ENCODE measurements at regions not wholly inside any gene's neighbourhood (a gene's known extent, or its start where the extent isn't known, plus 50 kb on each side); places are given as distances from the start of the nearest gene placed in this dataset.

DNA sequence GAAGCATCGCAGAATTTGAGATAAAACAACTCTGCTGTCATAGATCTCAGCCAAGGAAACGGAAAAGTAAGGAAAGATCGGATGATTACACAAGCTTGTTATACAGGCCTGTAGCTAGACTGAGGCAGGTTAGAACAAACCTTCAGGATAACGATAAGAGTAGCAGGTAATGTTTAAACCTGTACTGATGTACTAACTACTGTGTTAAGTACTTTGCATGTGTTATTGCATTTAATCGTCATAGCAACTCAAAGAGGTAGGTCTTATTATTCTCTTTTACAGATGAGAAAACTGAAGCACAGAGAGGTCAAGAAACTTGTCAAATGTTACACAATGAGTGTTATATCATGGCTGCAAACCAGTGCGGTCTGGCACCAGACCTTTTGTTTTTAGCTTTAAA lies 352.5 kb downstream of the GPAM start:
- no peak for DNase-seq (ENCODE audit: low spot score)

DNA sequence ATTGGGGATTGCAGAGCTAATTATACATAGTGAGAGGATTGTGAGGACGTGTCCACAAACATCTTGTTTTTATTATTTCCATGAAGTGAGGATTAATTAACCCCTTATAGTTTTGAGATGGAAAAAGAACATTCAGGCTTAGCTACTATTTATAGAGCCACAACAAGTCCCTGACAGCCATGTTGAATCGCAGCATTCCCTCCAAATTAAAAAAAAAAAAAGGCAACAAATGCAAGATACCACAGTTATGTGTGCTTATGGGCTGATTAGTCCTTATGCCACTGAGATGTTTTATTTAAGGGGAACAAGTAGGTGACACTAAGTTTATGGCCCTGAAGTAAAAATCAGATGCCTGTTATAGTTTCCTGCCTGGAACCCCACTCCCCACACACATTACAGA lies 350.3 kb downstream of the GPAM start:
- DNase-seq (ENCODE audit: low spot score) = no peak

DNA sequence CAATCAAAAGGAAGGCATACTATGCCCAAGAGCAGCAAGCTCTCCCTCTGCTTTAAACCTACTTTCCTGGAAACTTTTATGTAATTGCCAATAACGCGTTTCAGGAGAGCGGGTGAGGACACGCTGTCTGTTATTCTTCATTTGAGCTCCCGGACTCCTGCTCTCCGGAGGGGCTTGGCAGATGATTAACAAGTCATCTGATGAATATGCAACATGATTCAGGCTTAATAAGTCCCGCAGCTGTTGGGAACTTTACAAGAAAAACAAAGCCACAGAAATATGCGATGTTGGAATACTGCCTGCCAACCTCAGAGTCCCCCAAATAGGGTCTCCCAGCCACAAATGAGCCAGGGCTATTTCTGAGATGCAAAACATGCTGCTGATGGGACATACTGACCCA lies 348.0 kb downstream of the GPAM start:
- DNase-seq (ENCODE audit: low spot score) = no peak

DNA sequence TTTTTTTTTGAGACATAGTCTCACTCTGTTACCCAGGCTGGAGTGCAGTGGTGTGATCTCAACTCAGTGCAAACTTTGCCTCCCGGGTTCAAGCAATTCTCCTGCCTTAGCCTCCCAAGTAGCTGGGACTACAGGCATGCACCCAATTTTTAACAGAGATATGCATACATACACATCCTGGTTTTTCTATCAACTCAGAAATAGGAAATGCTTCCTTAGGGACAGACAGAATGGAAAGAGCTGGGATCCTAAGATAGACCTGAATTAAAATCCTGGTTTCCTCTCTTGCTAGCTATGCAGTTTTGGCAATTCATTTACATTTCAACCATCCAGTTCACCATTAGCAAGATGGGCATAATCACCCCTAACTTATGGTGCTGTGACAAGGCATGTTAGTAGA lies 347.5 kb downstream of the GPAM start:
- DNase-seq (ENCODE audit: low spot score) = no peak

DNA sequence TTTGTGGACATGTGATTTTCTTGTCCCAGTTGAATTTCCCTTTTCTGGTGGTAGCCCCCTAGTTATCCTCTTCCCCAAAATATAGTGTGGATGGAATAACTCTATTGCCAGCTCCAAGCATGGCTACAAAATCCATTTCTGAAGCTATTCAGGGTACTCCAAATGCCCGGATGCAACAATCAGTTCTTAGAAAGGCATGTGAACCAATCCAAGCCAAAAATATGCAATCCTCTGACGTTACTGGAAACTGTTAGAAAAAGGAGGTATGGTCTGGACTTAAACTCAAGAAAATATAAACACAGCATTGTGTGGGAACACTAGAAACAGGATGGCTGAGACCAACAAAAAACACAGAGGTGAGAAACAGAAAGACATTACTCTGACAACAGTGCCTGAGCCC lies 347.0 kb downstream of the GPAM start:
- DNase-seq (ENCODE audit: low spot score) = no peak

DNA sequence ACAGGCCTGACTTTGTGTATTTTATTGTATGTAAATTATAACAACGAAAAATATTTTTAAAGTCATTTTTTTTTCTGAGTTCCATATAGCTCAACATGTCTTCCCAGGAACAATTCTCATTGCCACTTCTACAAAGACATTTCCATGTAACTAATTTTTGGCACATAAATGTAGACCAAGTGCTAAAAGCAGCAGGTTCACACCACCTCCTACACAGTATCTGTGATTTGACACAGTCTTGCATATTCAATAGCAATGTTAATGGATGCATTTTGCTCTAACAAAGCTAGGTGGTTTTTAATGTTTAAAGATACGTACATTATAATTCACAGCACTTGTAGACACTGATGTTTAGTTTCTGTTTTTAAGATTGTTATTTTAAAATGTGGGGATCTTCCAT lies 346.5 kb downstream of the GPAM start:
- no peak for DNase-seq (ENCODE audit: low spot score)

DNA sequence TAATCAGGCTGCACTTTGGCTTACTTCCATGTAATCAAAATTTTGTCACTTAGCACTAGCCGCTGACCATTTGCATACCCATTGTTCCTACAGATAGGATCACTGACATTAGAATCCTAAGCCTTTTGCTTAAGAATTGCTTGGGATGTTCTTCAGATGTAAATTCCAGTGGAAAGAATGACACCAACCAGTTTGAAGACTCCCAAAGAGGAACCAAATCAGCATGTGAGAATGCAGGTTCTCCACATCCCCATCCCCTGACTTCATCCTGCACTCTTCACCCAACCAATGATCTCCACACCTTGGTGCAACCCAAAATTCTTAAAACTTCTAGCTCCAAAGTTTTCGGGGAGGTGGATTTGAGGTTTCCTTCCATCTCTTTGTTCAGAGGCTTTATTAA lies 345.6 kb downstream of the GPAM start:
- DNase-seq (ENCODE audit: low spot score) = no peak

DNA sequence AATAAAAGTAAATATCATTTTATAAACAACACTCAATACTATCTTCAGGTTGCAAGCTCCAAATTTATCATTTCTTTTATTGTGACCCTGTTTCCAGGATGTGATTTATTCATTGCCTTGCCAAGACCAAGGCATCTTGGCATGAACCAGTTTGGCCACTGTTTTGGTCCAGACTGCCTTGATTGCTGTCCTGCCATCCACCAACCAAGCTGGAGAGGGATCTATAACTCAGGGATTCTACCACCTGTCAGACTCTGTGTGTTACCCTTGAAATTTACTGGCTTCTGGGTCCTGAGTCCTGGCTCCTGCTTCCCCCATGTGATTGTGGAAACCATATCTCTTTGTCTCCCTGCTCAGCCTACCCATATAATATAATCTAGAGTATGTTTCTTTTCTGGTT lies 343.0 kb downstream of the GPAM start:
- no peak for DNase-seq (ENCODE audit: low spot score)

DNA sequence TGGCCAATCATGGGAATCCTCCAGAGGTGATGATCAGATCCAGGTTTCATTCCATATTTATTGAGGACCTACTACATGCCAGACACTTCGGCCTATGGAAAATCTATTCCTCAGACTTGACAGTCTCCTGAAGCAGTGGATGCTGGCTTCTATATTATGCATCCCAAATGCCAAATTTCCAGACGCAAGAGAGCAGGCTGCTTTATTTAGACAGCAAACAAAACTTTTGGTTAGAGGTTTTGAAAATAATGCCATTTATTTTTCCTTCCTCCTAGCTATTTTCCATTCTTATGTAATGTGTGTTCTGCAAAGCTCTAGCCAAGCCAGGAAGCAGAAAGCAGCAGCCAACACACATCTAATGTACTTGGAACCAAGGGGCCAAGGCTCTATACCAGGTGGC lies 330.8 kb downstream of the GPAM start:
- DNase-seq (ENCODE audit: low spot score) = no peak

DNA sequence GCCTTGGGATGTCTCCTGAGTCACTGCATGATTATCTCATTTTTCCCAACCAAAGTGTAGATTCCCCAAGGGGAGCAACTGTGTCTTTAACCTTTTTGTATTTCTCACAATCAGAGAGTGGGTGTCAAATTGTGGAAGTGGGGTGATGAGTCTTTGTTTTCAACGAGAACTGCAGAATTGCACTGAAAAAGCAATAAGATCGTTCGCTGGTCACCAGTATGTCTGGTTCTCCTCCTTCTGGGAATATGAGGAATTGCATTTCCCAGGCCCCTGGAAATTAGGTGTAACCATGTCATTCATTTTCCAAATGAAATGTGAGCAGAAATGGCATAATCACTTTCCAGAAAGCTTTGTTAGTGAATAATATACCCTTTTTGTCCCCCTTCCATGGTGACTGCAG lies 326.9 kb downstream of the GPAM start:
- no peak for DNase-seq (ENCODE audit: low spot score)

DNA sequence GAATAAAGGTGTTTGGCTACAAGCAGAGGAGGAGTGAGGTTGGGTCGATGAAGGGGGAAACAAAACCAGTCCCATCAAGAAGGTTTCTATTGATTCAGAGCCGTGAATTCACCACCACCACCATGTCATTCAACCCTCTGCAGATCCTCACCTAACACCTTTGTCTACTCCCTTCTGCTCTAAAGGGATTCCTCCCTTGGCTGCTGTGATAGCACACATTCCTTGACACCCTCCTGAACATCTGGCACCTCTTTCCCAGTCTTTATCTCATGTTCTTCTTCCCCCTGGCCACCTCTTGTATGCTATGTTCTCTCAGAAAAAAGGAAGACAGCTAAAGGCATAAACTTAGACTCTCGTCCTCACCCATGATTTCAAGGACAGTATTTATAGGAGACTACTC lies 318.0 kb downstream of the GPAM start:
- DNase-seq (ENCODE audit: low spot score) = no peak

DNA sequence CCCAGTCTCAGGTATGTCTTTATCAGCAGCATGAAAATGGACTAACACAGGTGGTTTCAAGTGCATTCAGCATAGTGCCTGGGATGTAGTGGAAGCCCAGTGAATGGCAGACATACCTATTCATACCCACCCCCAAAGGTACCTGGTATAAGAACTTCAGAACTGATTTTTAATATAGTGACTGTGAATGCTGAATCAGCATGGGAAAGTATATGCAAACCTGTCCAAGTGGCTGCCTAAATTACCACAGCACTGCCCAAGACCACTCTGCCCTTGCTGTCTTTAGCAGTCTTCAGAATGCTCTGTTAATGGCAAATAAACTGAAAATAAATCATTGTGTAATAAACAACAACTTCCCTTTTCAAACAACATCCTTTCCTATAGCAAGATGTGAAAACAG lies 312.1 kb downstream of the GPAM start:
- DNase-seq (ENCODE audit: low spot score) = no peak

DNA sequence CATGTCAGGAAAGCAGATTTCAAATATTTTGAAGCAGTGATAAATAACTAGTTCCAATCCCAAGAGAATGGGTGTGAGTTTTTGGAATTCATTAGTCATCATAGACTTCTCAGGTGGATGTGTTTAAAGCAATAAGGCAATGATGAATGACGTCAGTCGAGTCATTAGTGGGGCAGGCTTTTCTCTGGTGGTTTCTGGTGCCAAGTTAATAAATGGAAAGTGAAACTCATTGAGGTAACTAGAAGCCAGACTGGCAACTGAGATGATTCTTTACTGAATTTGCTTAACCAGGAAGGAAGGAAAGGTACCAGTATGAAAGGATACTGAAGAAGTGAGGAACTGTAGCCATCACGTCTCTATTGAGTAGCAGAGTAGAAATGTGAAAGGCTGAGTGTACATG lies 311.0 kb downstream of the GPAM start:
- DNase-seq (ENCODE audit: low spot score) = no peak

DNA sequence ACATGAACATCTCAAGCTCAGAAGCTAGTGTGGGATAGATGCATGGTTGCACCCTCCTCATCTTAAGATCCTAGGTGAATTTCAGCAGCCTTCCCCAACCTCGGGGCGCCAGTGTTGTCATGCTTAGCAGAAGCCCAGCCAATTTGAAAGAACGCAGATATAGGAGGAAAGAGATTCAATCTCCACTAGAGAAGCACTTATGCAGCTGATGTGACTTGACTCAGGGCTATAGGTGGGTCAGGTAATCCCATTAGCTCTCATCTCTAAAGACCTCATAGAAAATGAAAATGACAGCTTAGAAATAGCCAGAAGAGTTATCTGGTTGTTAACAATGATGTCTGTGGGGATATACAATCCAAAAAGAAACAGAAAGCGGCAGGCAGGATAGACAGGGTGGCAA lies 310.5 kb downstream of the GPAM start:
- no peak for DNase-seq (ENCODE audit: low spot score)

DNA sequence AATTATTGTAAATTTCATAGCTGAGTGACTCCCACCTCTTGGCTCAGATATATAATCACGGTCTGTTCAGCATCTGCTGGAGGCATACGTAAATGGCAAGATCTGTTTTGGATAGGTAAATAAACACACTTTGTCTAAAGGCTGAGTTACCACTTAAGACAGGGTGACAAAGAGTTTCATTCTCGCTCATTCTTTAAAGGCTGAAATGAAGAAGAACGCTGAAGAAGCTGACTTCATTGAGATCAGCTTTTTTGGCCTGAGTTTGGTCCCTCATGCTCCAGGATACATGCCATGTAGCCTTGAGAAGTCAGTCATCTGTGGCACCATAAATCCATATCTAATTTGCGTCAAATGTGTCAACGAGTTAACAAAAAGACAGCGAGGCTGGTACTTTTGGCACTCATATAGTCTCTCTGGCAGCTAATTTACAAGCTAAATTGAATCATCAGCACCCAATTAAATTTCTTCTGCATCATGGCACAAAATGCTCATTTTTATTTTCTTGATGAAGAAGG lies 309.9 kb downstream of the GPAM start:
- no peak for DNase-seq (ENCODE audit: low spot score)

DNA sequence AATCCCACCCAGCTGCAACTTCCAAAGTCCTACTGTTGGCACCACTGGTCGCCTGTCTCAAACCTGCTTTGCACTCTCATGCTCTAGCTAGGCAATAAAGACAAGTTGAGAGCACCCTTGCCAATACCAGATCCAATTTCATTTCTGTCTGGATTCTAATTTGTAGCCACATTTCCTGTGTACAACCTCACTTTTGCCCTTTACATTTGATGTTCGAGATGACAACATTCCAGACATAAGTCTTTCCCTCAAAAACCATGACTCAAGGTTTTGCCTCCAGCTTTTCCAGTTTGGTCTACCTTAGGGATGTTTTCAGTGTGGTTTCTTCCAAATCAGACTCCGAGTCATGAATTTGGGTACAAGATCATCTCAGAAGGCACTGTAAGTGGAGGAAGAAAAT lies 309.0 kb downstream of the GPAM start:
- DNase-seq (ENCODE audit: low spot score) = no peak

DNA sequence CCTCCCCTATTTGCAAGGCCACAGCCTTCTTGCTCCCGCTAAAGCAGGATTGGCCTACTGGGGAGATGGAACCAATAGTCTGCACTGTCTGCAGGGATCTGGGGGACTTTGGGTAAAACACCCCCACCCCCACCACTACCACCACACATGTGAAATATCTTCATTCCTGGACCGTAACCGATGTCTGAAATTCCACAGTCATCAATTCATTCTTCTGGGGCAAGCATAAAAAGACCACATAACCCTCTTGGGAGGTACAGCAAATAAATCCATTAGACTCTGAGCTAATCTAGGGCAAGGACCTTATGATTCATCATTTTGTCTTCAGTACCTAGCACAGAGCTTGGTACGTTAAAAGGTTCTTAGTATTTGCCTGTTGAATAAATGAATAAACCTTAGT lies 307.8 kb downstream of the GPAM start:
- DNase-seq (ENCODE audit: low spot score) = no peak

DNA sequence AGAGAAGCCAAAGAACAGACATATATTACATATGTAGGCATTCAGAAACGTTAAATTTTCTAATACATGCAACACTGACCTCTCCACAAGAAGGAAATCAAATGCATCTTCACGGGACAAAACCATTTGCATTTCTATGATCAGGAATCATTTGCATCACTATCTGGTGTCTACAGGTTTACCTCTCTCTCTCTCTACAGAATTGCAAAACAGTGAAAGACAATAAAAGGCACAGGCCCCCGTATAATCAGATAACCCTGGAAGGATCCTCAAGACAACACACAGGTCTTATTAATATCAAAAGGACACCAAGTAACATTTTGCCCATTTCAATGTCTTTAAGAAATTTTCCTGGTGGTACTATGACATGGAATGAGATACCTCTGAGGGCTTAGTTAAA lies 306.3 kb downstream of the GPAM start:
- DNase-seq (ENCODE audit: low spot score) = no peak

DNA sequence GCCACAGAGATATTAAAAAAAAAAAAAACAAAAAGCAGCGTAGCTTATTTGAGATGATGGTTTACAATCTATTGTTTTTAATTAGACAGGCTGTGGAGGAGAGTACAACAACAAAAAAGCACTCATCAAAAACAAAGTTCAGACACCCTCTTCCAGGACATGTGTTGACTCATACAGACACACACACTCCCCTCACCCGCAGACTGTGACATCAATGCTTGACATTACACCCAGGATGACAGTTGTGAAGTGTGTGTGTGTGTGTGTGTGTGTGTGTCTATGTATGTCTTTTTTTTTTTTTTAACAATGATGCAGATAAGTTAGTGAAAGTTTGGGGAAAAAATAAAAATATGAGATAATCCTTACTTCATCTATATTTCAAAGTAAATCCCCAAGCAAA lies 303.6 kb downstream of the GPAM start:
- DNase-seq (ENCODE audit: low spot score) = no peak

DNA sequence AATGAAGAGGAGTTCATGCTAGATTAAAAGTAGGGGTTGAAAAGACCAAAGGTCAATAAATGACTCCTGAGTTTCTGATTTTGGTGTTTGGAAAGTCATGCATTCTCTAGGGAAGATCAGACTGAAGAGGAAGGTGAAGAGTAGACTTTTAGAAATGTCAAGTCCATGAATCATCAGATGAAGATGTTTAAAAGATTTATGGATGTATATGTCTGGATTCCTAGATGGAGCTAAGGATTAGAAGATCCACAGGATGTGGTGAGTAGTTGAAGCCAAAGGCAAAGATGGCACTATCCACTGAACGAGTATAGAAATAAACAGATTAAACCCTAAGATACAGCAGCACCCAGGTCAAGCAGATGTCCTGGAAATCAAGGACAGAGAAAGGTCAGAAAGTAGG lies 298.5 kb downstream of the GPAM start:
- DNase-seq (ENCODE audit: low spot score) = no peak

DNA sequence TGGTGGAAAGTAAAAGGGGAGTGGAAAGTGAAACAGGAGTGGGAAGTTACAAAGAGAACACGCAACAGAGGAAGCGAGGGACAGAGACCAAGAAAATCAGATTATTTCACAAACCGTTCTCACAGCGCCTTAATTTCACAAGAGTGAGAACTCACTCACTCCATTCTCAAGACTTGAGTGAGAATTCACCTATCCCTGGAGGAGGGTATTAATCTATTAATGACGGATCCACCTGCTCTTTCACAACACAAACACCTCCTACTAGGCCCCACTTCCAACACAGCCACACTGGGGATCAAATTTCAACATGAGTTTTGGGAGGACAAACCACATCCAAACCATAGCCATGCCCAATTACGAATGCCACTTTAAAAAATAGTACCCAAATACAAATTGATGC lies 297.6 kb downstream of the GPAM start:
- DNase-seq (ENCODE audit: low spot score) = no peak

DNA sequence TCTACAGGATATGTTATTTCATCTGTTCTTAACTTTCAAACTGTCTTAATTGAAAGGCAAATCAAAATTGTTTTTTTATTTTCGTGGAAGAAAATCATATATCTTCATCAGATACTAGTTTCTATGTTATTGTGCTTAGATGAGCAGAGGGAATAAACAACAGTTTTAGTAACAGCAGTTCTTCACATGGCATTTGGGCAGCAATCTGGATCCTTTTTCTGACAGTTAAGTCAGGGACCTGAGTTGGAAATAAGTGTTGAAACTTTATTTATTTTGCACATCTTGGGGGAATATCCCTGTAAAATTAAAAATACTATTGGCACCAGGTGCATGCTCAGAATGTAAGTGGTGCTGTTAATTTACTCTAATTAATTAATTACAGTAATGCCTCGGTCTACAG lies 296.3 kb downstream of the GPAM start:
- DNase-seq (ENCODE audit: low spot score) = no peak

DNA sequence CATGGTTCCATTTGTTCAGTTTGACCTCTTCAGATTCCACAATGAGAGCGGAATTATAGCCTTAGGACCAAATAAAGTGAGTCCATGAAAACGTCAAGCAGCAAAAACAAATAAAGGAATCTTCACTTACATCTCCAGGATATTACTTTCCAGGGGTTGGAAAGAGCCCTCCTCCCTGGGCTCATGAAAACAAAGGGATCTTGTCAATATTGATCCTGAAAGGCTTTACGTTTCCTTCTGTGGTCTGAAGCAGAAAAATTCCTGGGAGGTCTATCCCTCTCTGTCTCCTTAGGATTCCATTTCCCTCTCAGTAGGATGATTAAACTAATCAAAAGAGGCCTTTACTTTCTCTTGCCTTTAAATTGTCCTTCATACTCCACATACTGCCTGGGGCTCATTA lies 293.5 kb downstream of the GPAM start:
- DNase-seq (ENCODE audit: low spot score) = no peak

DNA sequence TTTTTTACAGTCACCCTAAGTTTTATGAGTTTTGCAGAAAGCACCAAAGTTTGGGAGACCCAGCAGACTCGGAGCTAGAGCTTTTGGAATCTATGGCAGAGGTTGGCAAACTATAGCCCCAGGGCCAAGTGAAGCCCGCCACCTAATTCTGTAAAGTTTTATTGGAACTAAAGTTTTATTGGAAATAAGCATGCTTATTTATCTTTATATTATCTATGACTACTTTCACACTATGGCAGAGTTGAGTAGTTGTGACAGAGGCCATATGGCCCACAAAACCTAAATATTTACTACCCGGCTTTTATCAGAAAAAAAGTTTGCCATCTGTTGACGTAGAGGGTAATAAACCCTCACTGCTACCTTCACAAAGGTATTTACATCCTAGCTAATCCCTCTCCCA lies 267.6 kb downstream of the GPAM start:
- DNase-seq (ENCODE audit: low spot score) = no peak

DNA sequence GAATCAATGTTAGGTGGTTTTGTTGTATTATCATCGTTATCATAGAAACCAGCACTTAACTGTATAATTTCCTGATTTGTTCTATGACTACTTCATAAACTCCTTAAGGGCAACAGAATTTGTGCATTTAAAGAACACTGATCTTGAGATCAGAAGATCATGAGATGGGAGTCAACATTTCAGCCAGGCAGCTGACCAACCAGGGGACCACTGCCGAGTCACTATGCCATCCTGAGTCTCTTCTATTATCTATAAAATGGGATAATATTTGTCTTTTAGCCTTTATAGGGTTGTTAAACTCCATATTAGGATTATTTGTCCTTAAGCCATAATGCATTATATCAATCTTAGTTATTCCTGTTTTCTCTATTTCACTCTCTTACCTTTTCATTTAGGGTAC lies 261.7 kb downstream of the GPAM start:
- DNase-seq (ENCODE audit: low spot score) = no peak

All from CD4-positive, alpha-beta T cell treated with Interleukin-15 for 4 hours (primary cell).